GM18508 (cell line): ENCODE measurements at regions not wholly inside any gene's neighbourhood (a gene's known extent, or its start where the extent isn't known, plus 50 kb on each side); places are given as distances from the start of the nearest gene placed in this dataset.
"Not testable (repeated sequence)": the region's sequence is repeated elsewhere in the genome, so short reads cannot be mapped to it uniquely, and the experiment has no call there.

Experiments
- ATAC-seq: cut with Tn5 transposase; IDR thresholded peaks from one replicate; pipeline ENCODE4 v1.9.1; 2021; ENCODE audit warnings: moderate number of reproducible peaks; ENCODE audit not compliant: insufficient read depth, unreplicated experiment

DNA sequence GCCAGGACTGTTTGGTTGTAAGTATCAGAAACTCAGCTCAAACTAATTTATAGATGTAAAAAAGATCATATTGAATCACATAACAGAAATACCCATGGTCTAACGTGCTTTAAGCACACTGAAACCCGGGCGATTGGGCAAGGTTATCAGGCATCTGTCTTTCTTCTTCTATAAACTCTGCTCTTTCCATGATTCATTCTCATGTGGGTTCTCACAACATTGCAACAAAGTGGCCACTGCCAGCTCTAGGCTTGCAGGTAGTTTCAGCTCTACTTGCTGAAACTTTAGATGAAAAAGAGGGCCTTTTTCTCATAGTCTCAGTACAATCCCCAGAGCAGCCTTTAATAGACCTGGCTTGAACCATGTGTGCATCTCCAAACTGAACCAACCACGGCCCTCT lies 456.1 kb downstream of the MFSD1 start:
- no peak for ATAC-seq

DNA sequence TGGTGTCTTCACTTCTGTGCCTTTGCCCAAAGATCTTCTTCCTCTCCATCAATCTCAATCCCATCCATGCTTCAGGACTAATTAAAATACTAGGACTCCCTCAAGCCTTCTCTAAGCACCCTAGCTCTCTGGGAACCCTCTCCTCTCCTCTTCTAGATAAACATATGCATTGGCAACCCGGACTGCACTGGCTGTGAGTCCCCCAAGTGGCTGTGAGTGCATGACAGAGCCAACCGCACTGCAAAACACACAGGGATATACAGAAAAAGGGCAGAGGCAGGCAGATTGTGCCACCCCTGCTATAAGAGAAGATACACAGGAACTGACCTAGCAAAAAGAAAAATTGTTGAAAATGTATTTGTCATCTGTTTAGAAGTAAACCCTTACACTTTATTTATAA lies 457.1 kb downstream of the MFSD1 start:
- no peak for ATAC-seq

DNA sequence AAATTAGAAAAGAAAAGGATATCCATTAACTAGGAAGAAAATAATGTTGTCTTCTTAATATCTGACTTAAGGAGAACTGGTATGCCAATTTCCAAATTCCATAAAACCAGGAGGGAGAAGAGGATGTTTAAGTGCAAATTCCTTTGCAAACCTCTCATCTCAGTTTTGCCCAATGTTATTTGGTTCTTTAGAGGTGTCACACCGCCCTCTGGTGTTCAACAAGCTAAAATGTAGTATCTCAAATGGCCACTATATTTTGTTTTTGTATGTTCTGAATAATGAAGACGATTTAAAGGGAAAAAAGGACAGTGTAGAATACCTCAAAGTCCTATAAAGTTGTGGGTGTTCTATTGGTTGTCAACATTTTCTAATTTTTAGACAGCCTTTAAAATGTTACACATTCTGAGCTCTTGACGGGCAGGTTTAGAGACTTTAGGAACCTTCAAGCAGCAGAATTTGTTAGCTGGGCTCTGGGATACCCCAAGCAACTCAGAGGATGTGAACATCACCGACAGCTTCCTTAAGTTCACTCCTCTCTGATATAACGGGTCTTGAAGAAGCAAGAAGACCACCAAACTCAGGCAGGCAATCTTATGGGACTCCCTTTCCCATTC lies 458.3 kb downstream of the MFSD1 start:
- ATAC-seq: no peak

DNA sequence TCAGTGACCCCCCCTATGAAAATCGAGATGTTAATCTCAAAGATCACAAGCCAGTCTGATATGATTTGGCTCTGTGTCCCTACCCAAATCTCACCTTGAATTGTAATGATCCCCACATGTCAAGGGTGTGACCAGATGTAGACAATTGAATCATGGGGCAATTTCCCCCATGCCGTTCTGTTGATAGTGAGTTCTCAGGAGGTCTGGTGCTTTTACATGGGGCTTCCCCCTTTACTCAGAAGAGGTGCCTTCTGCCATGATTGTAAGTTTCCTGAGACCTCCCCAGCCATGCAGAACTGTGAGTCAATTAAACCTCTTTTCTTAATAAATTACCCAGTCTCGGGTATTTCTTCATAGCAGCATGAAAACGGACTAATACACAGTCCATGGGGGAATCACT lies 459.5 kb downstream of the MFSD1 start:
- ATAC-seq: not testable (repeated sequence)

DNA sequence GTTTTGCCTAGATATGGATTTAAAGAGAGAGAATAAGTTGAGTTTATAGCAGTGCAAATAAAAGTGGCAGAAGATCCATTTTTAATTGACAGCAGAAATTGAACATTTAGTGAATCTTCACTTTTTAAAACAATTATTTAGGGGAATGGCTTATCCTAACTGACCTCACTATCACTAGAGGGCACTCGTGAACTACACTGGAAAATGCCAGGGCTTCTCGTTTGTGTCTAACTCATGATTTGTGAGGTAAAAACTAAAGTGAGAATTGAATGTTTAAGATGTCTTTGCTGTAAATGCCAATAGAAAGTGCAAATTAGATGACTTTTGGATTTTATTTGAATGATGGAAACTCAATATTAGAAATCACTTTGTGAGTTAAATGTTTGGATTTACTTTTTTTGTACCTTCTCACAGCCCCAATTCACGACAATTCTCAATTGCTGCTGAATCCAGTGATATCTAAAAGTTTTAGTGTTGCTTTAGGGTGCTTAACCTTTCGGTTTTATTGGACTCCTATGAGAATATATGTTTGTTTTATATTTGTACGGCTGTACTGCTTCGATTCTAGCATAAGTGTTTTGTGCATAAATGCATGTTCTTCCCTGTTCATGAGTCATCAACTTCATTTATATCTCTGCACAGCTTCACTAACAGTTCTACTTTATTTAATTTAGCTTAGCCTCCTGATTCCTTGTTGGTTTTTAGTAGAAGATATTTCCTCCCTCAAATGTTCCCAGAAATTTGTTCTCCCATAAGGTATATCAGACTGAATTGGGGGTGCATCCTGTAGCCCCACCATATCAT lies 462.1 kb downstream of the MFSD1 start:
- no peak for ATAC-seq

DNA sequence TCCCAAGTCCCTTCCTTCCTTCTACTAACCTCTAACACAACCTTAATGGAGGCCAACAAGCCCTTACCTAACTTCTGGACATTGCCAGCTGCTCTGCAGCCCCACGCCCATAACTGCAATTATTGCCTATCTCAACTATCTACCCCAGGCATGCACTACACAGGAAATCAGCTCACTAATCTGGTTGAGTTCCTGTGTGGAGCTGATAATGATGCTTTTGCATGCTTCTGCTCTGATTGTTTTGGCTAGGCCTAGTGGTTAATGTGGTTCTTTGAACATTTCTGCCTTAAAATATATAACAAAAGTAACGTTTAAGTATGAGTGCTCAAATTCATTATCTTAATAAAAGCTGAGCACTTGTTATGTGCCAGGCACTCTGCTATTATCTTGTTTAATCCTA lies 463.9 kb downstream of the MFSD1 start:
- ATAC-seq: no peak

DNA sequence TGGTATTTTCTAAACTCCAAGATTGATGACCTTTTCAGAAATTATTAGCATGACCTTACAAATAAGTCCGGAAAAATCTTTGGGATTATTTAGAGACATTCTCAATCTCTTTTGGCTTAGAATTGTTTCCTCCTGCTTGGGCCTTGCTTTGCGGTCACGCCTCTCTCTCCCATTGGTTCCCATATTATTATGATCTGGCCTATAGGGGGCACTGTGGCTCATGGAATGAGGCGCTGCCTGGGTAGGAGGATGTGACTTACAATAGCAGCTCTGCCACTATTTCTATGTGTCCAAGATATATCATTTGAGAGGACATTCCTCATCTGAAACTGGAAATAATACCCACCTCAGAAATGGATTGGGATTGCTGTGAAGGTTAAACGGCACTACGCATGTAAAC lies 464.9 kb downstream of the MFSD1 start:
- ATAC-seq: peak; percentile 43

DNA sequence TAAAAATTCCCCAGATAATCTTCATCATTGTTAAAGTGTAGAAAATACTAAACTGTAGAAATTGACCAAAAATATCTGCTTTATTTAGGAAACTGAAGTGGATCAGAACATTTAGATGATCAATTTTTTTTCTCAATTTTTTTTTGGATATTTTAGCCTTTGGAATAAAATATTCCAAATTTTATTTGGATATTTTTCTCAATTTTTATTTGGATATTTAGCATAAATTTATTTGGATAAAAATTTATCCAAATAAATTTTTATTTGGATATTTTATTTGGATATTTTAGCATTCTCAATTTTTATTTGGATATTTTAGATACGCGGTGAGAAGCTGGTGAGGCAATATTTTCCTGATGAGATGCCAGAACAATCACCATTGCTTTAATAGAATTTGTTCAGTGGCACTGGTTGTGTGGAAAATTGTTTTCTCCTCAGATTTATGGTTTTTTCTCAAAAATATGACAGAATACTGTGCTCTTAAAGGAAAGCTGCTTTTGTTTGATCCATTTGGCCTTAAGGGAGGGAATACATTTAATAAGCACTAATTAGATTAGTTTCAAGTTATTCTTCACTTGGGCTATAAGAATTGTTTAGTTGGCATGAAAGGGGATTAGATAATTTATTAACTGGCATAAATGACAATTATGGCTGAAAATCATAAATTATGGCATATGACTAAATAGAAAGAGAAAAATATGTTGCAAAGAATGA lies 470.1 kb downstream of the MFSD1 start:
- ATAC-seq: no peak

DNA sequence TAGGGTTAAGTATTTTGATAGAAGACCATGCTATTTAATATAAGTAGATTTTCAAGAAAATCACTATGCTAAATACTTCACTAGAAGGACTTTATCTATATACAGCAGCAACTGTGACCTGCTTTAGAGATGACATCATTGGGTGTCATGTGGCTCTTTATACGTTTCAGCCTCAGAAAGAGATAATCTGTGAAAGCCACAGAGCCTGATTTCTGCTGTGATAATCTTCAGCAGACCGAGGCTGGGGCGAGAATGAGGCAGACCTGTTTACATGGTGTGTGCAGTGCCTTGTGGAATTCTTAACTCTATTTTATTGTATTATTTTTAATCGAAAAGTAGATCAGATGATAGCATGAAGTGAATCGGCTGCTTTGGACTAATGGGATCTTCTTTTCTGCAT lies 471.2 kb downstream of the MFSD1 start:
- no peak for ATAC-seq

DNA sequence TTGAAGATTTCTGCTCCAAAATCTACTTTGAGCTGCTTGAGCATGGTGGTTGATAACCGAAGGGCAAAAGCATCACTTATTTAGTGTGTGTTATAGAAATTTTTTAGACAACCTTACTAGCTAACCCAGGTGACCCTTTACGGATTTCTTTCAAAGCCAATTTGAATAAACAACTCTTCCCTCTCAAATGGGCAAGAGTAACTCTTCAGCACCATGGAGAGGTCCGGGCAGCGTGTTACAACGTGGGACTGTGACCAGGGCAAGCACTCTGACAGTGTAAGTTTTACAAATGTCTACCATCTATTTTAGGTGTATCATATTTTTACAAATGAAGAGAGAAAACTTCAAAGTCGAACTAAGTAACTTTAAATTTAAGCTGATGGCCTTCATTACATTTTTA lies 471.8 kb downstream of the MFSD1 start:
- no peak for ATAC-seq

DNA sequence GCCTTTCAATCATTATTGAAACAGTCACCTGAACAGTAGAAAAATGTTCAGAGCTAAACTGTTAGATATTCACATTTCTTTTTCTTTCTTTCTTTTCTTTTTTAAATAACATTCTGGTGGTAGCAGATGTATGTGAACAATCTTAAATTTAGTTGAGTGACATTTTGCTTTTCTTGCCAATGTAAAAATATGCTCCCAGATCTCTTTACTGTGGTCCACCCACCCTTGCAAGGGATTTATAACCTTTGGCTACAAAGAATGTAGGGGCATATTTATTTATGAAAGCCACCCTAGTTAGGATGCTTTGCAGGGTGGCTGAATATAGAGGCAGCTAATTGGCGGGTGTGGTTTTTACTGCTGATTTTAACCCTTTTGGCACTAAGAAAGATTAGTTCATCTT lies 473.9 kb downstream of the MFSD1 start:
- ATAC-seq: no peak

DNA sequence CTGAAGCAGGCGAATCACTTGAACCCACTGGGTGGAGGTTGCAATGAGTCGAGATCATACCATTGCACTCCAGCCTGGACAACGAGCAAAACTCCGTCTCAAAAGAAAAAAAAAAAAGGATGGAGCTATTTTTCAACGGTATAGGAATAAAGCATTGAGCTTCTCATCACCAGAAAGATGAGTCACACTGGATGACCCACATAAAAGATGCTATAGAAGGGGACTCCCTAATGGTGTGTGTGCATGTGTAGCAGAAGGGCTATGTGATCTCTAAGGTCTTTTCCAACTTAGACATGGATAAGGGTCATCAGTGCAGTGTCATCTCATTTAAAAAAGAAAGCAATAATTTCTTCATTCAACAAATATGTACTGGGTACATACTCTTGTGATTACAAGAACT lies 476.0 kb downstream of the MFSD1 start:
- ATAC-seq: no peak

DNA sequence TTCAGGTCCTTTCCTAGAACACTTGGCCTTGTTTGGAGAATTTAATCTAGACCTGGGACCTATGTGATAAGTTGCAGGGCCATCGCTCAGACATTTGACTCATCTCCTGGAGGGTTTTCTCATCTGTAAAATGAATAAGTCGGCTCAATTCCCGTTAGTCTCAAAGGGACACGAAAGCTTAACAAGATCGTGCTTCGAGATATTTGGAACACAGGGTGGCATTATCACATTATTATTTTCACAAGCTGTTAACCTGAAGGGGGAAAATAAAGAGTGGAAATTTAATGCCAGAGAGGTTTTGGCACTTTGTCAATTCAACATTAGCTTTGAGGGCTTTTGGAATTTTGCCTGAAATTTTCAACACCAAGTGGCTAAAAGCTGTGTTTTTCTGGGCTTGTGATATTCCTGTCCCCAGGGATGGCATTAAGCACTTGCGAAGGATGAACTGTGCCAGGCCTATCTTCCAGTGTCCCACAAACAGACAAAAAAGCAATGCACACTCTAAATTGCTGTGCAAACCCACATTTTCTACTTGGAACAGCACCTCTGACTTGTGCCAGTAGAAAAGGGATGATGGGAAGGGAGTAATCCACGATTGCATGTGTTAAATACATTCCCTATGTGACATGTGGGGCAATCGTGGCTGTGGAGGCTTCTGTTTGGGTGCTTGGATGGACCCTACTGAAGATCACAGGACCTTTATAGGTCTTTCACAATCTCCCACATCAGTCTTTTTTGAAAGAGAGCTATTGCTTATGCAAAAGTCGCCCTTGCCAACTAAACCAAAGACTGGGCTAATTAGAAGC lies 478.7 kb downstream of the MFSD1 start:
- no peak for ATAC-seq

DNA sequence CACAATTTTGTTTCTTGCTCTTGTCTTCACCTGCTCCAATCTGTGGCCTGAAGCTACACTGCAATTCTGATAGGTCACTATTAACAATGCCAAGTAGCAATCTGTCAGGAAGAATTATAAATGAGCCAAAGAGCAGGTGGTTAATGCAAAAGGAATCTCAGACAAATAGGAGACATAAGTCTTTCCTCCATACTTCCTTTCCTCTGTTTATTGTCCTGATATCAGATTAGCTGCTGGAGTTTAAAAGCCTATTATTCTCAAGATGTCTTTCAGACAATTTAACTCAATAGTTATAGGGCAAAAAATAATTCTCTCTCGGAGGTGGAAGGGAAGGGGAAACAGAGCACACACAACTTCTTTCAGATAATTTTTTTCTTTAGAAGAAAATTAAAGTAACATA lies 491.6 kb downstream of the MFSD1 start:
- no peak for ATAC-seq

DNA sequence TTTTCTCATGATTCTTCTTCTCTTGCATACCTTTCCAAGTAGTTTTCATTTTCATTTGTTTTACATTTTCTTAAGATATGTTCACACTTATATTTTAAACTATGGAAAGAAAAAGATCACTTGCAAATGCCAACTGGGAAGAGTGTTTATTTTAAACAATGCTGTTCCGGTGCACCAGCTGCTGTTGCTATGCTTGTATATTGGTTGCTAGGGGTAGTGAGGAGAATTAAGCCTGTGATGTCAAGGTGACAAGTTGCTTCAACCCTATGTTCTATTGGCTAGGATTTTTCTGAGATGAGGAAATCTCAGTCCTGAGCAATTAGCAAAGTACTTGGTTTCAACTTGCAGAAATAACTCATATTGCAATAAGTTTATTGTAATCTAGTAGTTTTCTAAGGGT lies 500.1 kb downstream of the MFSD1 start:
- ATAC-seq: no peak

DNA sequence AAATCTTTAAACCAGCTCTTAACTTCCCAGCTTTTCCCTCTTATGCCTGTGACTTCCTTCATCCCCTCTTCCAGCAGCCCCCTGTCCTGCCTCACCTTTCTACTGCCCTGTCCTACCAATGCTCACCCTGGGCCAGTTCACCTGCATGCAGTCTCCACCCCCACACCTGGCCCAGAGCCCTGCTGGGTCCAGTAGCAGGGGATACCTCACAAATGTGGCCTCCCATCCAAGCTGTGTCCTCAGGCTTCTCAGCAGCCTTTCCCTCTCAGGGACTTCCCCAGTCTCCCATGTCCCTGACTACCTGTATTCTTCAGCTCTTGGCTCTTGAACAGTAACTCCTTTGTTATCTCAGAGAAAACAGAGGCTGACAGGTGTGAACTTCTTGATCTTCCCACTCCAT lies 503.2 kb downstream of the MFSD1 start:
- no peak for ATAC-seq

DNA sequence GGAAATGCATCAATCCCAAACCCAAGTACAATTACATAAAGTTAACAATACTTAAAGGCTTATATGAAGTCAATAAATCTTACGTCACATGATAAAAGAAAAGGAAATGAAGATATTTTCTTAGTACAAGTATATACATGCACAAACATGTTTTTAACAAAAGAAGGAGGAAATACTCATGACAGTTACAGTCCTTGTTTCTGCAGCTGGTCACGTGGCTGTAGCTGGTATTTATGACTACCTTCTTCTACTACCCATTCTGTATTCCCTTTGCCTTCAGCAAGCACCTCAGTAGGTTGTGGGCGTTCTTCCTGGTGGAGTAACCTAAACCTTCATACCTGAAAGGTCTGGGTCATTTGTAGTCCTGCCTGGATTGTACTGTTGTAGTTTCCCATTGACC lies 514.9 kb downstream of the MFSD1 start:
- not testable (repeated sequence) for ATAC-seq

DNA sequence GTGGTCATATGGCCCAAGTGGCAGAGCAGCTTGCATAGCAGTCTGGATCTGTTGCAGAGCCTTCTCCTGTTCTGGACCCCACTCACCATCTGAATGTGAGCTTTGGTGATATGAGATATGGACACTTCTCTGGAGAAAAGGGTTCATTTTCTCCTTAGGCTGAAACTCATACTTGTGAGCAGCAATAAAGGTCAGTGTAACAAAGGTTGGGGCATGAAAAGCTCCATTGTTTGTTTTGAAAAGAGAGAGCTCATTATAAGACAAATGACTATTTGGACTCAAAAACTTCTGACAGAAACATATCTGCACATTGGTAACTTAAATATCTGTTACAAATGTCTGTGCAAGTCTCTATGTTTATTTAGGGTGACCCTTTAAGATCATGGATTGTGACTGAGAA lies 517.3 kb downstream of the MFSD1 start:
- ATAC-seq: no peak

DNA sequence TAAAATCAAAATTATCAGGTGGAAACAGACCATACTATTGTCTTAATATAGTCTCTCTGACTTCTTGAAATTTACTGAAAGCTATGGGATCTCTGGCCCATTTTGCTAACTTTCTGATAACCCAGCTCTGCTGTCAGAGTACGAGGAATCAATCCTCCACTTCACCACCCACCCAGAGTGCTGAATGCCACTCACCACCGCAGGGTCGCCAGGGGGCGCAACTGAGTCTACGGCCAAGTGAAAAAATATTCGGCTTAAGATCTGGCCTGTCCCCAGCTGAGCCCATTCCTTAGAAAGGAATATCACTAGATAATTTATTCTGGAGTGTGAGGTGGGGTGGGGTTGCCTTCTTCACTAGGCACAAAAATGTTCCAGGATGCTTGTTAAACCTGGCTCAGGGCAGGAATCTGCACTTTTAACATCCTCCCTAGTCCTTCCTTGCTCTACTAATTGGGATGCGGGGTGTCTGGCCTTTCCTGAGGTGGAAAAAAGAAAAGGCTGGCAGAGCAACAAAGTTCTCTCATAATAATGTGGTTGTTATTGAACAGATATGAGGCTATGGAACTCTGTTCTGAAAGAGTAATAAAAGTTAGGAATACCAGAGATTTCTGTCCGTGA lies 520.6 kb downstream of the MFSD1 start:
- peak; percentile 76 for ATAC-seq

DNA sequence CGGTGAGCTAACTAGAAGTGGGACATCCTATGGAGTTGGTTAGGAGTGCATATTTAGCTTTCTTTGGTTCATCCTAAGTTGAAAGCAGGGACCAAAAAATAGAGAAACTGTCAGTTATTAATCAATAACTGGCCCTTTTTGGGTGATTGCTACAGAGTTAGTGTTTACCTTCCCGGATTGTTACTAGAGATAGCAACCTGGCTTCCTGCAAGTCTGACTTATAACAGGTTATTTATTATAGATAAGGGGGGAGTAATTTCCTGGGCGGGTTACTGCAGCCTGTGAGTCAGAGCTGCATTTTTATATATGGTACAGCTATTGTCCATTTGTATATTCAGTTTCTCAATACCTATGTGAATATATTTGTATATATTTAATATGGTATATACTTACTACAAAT lies 522.0 kb downstream of the MFSD1 start:
- ATAC-seq: no peak
